HG02798 (cell line): ENCODE measurements at regions not wholly inside any gene's neighbourhood (a gene's known extent, or its start where the extent isn't known, plus 50 kb on each side); places are given as distances from the start of the nearest gene placed in this dataset.
"Not testable (repeated sequence)": the region's sequence is repeated elsewhere in the genome, so short reads cannot be mapped to it uniquely, and the experiment has no call there.

Experiments used
- ATAC-seq: cut with Tn5 transposase; IDR thresholded peaks from one replicate; pipeline ENCODE4 v1.9.1; 2021; ENCODE audit warnings: mild to moderate bottlenecking; ENCODE audit not compliant: unreplicated experiment, poor library complexity

DNA sequence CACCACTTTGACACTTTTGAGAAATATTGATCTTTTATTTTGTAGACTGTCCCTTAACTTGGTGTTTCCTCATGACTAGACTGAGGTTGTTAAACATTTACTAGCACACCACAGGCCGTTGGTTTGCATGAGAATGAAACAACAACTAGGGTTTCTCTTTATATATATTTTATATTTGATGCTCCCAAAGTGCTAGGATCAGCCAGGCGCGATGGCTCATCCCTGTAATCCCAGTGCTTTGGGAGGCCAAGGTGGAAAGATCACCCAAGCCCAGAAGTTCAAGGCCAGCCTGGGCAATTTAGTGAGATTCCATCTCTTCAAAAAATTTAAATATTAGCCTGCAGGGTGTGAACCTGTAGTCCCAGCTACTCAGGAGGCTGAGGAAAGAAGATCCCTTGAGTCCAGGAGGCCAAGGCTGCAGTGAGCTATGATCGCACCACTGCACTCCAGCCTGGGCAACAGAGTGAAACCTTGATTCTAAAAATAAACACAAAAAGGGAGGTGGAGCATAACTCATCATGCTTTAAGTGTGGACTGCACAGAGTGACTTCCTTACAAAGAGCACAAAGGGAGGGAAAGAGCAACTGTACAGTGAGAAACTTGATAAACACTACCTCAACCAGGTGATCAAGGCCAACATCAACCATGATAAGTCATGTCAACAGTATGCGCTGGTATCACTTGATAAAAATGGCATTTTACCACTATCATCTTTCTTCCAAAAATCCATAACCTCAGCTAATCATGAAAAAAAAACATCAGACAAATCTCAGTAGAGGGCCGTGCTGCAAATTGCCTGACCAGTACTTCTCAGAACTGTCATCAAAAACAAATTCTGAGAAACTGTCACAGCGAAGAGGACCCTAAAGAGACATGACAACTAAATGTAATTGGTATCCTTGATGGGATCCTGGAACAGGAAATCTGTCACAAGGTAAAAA lies 72.8 kb upstream of the ATF7IP2 start:
- ATAC-seq, result peak; percentile 82

DNA sequence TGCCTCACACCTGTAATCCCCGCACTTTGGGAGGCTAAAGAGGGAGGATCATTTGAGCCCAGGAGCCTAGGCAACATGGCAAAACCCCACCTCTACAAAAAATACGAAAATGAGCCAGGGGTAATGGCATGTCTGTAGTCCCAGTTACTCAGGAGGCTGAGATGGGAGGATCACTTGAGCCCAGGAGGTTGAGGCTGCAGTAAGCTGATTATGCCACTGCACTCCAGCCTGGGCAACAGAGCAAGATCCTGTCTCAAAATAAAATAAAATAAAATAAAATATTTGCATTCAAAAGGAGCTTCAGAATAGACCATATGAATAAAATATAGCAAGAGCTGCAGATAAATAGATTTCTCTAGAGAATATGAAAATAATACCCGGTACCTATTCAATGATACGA lies 71.5 kb upstream of the ATF7IP2 start:
- no peak for ATAC-seq

DNA sequence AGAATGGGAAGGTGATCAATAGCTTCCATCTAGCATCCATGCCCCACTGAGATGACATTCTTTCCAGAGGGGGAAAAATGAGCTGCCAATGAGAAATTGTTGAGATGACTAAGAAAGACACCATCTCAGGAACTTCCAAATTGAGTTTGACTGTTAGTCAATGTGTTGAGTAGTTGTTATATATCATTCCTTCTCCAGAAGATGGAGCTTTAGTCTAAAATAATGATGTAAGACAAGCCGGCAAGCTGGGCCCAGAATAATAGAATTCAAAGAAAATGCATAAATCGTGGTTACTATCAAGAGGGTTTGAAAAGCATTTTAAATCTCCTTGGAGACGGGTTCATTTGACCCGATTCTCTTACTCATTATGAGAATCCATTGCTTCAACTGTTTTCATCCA lies 71.0 kb upstream of the ATF7IP2 start:
- ATAC-seq, result no peak

DNA sequence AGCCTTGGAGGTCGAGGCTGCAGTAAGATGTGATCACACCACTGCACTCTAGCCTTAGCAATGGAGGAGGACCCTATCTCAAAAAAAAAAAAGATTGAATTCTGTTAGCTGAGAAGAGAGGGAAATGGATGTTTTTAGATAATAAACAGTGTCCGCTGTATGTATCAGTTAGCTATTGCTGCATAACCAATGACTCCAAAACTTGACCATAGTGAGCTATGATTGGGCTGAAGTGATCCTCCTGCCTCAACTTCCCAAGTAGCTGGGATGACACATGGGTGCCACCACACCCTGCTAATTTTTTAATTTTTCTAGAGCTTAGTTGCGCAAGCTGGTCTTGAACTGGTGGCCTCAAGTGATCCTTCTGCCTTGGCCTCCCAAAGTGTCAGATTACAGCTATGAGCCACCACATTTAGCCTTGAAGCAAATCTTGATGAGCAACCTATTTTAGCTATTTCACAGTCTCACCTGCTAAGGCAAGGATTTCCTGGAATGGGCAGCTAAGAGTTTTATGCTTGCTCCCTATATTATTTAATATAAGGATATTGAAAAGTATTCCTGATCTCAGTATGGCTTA lies 68.3 kb upstream of the ATF7IP2 start:
- no peak for ATAC-seq

DNA sequence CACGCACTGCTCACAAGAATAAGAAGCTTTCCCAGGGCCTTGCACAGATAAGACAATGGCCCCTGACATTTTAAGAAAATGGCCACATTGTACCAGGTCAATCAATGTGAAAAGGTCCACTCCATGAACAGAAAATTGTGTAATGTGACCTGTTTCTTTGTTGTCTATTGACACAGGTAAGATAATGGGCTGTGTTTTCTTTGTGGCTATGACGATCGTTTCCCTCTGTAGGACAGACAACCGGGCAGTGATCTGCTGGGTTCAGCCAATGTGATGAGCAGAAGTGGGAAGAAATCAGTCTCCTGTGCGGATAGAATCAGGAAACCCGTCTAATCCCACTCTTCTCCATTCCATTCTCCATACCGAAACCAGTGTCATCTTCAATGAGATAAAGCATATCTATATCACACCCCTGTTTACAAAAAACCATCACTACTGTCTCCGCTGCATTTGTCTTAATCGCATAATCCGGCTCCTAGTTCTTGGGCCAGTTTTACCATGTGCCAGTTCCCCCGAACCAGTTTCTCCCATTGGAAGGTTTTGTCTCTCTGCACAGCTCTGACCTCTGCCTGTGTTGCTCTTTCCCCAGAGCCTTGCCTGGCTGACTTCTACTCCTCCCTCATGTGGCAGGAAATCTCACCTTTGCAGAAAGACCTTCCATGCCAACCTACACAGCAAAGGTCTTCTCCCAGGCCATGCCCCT lies 66.9 kb upstream of the ATF7IP2 start:
- no peak for ATAC-seq

DNA sequence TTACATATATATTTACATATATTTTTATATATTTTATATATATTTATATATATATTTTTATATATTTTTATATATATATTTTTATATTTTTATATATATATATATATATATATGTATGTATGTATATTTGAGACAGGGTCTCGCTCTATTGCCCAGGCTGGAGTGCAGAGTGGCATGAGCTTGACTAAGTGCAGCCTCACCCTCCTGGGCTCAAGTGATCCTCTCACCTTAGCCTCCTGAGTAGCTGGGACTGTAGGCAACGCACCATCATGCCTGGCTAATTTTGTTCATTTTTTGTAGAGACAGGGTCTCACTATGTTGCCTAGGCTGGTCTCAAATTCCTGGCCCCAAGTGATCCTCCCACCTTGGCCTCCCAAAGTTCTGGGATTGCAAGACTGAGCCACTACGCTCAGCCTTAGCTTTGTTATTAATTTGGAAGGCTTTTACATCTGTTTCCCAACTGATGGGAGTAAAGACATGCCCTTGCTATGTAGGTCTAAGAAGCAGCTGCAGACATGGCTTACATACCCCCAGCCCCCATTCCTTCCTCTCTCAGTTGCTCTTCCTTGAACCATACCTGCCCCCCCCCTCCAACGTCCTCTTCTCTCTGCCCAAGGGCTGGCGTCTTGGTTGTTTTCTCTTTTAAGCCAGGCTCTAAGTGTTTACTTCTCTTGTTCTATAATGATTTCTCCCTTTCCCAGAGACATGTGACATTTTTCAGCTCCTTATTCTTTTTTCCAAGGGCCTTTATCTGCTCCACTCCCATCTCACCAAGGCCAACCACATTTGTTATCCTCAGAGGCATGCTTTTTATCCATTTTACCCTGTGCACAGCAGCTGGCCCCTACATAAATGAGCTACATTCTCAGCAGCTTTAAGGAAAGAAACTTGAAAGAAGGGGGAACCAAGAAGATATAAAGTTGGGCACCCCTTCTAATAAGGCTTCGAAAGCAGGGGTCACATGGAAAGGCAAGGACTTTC lies 64.2 kb upstream of the ATF7IP2 start:
- no peak for ATAC-seq

DNA sequence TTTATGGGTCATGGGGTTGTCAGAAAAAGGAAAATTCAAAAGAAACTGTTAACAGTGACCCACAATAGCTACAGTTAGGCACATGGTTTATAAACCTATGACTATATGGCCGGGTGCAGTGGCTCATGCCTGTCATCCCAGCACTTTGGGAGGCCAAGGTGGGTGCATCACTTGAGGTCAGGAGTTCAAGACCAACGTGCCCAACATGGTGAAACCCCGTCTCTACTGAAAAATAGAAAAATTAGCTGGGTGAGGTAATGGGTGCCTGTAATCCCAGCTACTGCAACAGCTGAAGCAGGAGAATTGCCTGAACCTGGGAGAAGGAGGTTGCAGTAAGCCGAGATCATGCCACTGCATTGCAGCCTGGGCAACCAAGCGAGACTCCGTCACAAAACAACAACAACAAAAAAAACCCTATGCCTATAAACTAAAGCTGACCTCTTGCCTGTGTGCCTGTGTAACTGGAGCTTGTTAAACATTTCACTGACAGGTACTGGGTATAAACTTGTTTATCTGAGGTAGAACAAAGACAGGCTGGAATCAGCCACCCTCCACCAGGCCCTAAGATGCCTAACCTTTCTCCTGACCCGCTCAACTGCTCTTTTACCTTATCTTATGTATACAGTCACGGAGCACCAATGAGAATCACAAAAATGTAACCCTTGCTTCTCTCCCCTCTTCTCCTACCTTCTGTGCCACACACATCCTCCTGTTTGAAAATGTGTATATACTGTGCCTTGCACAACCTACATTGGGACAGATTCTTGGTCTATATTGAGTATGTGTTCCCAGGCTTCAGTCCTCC lies 62.9 kb upstream of the ATF7IP2 start:
- no peak for ATAC-seq

DNA sequence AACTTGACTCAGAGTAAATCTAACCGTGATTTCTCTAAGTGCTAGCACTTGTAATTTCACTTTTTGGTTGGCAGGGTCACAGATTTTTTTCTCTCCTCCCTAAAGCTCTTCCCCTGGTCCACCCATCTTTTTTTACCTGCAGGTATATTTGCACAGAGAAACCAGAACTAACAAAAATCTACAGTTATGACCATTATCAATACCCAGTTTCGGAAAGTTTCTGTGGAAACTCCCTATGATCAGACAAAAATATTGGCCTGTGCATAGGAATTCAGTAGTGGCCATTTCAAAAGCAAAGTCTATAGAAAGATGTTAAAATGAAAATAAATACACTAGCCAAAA lies 62.4 kb upstream of the ATF7IP2 start:
- ATAC-seq, result no peak

DNA sequence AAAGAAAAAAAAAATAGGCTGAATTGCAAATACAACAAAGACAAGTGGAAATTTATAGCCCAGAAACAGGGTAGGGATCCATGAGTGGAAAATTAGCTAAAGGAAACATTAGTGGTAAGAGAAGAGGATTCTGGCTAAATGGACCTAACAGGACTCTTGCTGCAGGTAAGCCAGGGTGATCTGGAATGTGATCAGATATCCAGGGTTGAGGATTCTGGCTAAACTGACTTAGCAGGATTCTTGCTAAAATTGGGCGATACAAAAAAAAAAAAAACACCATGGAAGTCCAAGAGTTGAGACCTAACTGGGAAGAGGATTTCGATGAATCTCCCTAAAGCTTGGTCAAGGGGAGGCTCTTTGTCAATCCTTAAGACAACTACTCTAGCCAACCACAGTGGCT lies 61.7 kb upstream of the ATF7IP2 start:
- no peak for ATAC-seq

DNA sequence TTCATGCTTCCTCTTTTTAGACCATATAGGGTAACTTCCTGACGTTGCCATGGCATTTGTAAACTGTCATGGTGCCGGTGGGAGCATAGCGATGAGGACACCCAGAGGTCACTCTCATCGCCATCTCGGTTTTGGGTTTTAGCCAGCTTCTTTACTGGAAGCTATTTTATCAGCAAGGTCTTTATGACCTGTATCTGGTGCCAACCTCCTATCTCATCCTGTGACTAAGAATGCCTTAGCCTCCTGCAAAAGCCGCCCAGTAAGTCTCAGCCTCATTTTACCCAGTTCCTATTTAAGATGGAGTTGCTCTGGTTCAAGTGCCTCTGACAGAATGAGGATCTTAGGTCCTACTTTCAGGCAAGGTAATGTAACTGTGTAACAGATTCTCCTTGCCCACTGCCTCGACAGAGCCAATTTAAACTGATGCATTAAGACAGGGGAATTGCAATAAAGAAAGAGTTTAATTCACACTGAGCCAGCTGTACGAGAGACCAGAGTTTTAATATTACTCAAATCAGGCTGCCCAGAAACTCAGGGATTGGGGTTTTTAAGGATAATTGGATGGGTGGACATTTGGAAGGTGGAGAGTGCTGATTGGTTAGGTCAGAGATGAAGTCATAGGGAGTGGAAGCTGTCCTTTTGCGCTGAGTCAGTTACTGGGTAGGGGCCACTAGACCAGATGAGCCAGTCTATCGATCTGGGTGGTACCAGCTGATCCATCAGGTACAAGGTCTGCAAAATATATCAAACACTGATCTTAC lies 59.9 kb upstream of the ATF7IP2 start:
- ATAC-seq, result no peak

DNA sequence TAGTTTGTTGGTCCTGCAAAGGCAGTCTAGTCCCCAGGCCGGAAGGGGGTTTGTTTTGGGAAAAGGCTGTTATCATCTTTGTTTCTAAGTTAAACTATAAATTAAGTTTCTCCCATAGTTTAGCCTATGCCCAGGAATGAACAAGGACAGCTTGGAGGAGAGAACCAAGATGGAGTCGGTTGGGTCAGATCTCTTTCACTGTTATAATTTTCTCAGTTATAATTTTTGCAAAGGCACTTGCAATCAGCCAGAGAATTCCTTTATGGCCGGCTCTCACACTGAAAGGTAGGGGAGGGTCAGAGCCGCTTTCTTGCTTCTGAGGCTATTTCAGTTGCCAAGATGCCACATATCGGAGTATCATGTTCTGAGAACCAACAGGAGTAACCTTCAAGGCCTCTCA lies 59.2 kb upstream of the ATF7IP2 start:
- ATAC-seq, result no peak

DNA sequence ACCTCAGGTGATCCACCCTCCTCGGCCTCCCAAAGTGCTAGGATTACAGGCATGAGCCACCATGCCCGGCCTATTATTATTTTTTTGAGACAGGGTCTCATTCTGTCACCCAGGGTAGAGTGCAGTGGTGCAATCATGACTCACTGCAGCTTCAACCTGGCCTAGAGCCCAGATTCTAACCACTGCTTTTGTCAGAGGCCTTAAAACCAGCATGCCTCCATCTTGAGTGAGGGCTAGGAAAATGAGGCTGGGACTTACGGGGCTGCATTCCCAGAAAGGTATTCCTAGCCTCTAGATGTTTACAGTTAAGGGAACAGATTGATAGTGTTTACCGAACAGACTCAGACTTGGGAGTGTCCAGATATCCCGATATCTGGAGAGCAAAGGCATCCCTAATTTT lies 57.6 kb upstream of the ATF7IP2 start:
- not testable (repeated sequence) for ATAC-seq

DNA sequence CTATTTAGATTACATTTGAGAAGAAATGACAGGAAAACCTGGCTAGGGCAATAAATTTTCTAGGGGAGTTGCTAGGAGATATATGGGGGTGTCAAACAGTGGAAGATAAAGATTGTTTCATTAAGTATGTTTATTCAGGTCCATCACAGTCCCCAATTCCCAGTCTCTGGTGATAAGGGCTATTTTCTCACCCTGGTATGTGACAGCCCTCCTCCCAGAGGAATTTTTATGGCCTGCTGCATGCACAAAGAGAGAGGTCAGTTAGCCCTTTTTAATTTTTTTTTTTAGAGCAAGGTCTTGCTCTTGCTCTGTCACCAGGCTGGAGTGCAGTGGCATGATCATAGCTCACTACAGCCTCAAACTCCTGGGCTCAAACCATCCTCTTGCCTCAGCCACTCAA lies 53.6 kb upstream of the ATF7IP2 start:
- ATAC-seq, result no peak

DNA sequence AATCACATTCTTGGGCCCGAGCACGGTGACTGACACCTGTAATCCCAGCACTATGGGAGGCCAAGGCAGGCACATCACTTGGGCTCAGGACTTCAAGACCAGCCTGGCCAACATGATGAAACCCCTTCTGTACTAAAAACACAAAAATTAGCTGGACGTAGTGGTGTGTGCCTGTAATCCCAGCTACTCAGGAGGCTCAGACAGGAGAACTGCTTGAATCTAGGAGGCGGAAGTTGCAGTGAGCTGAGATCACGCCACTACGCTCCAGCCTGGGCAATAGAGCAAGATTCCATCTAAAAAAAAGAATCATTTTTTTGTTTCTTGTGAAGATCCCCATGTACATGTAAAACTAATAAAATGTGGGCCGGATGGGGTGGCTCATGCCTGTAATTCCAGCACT lies 53.1 kb upstream of the ATF7IP2 start:
- no peak for ATAC-seq

DNA sequence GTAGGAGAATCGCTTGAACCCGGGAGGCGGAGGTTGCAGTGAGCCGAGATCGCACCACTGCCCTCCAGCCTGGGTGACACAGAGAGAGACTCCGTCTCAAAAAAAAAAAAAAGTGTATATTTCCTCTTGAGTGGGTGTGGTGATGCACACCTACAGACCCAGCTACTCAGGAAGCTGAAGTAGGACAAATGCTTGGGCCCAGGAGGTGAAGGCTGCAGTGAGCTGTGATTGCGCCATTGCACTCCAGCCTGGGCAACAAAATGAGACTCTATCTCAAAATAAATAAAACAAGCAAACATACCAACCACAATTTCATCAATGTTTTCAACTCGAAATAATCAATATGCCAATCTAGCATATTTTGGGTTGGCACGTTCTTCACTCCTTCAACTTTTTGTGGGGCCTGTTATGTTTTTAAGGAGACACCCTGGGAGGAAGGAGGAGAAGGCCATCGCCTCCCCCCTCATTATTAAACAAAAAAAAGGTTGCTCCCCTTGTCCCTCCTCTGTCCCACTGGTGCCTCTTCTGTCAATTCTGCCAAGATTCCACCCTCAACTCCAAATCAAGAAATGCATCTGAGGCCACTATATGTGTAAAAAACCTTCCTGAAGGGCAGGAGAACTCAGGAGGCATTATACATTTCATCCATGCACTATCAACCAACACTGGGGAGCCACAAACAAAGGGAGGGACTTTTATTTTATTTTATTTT lies 52.4 kb upstream of the ATF7IP2 start:
- no peak for ATAC-seq

DNA sequence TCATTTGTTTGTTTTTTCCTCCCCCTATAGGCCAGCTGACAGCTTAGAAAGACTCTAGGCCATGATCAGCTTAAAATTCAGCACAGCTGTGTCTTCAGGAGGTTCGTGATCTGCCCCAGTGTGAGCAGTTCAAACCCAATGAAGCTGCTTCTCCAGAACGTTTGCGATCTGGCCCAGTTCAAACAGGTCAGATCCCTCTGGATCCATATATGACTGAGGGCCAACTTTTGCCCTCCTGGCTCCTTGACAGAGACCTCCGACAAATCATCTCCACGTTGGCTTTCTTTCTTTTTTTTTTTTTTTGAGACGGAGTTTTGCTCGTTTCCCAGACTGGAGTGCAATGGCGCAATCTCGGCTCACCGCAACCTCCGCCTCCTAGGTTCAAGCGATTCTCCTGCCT lies 50.2 kb upstream of the ATF7IP2 start:
- ATAC-seq, result no peak
